SK-N-MC (cell line): ENCODE measurements at regions not wholly inside any gene's neighbourhood (a gene's known extent, or its start where the extent isn't known, plus 50 kb on each side); places are given as distances from the start of the nearest gene placed in this dataset.
A peak's percentile ranks its signal among the peaks of the same experiment; 100 is the strongest.

Experiments
- DNase-seq: peaks from one replicate; pipeline ENCODE4 v3.0.0-alpha.2; 2011; ENCODE audit warnings: low read depth, low spot score
- H3K27ac ChIP-seq: fragments of 200-600 bp; sonication (generic); 2 replicates; pipeline ENCODE4 v1.5.1; 2016; ENCODE audit warnings: mixed run types
- H3K36me3 ChIP-seq: fragments of 200-600 bp; sonication (generic); 2 replicates; pipeline ENCODE4 v1.6.1; 2017; ENCODE audit warnings: antibody characterized with exemption, low read length, mixed read lengths; ENCODE audit not compliant: insufficient read depth
- H3K4me3 ChIP-seq: fragments of 200-600 bp; sonication (generic); 2 replicates; pipeline ENCODE4 v1.5.1; 2016
- H3K9ac ChIP-seq: fragments of 200-600 bp; sonication (generic); 2 replicates; pipeline ENCODE4 v1.8.0; 2017; ENCODE audit warnings: mixed run types, mixed read lengths; ENCODE audit not compliant: insufficient read length
- H3K9me3 ChIP-seq: fragments of 200-600 bp; sonication (generic); 2 replicates; pipeline ENCODE4 v1.6.1; 2017; ENCODE audit warnings: low read depth, mild to moderate bottlenecking, antibody characterized with exemption, low read length, moderate library complexity, mixed read lengths
- EZH2 ChIP-seq: fragments of 200-600 bp; sonication (generic); IDR thresholded peaks from one replicate; pipeline ENCODE4 v1.6.1; 2017; ENCODE audit warnings: antibody characterized with exemption
- FOXP2 ChIP-seq: optimal IDR thresholded peaks from 2 replicates; pipeline ENCODE3; 2011; ENCODE audit warnings: mild to moderate bottlenecking, moderate library complexity; ENCODE audit not compliant: insufficient read depth; ENCODE audit errors: extremely low read length, control extremely low read depth
- POLR2AphosphoS5 ChIP-seq: IDR thresholded peaks from 2 replicates; pipeline ENCODE4 v1.6.1; 2012; ENCODE audit warnings: mild to moderate bottlenecking, low read depth, low read length, borderline replicate concordance

GRCh38 chr3:152557302-152557999, 277.5 kb upstream of the P2RY1 start:
- H3K9me3 ChIP-seq = no peaks in the 10 kb centered on the region
- no peak overlapping the region for H3K27ac ChIP-seq
- DNase-seq = no peak
- H3K9ac ChIP-seq = no peak overlapping the region
- no peak overlapping the region for H3K4me3 ChIP-seq
- H3K36me3 ChIP-seq = no peaks in the 10 kb centered on the region
- TF ChIP-seq FOXP2 (no peak), POLR2AphosphoS5 (no peak), EZH2 (no peak)

DNA sequence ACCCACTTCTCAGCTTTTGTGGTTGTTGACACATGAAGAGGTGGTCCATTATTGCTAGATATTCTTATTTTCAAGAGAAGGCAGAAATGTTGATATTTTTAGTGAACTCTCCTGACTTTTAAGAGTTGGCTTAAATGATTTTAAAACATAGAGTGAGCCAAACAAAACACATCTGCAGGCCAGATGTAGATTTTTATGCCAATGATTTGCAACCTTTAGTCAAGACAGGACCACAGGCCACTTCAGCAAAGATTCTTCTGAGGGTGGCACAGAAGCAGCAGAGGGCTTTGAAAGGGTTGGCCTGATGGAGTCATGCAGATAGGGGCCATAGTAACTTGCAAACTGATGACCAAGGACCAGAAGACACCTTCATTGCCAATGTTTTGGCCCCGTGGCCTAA, 276.5 kb upstream of the P2RY1 start:
- no peak for DNase-seq
- Histone ChIP-seq H3K9me3 (no peaks in the 10 kb centered on the region), H3K9ac (no peak overlapping the region), H3K27ac (no peak overlapping the region), H3K4me3 (no peak overlapping the region), H3K36me3 (no peaks in the 10 kb centered on the region)
- no peak for TF ChIP-seq EZH2
- TF ChIP-seq FOXP2 = no peak
- no peak for TF ChIP-seq POLR2AphosphoS5

GRCh38 chr3:152559246-152559645, 275.7 kb upstream of the P2RY1 start:
- H3K36me3 ChIP-seq = no peaks in the 10 kb centered on the region
- TF ChIP-seq POLR2AphosphoS5 = no peak
- TF ChIP-seq FOXP2 = no peak
- TF ChIP-seq EZH2 = no peak
- H3K4me3 ChIP-seq = no peak overlapping the region
- no peak overlapping the region for H3K9ac ChIP-seq
- H3K9me3 ChIP-seq = no peaks in the 10 kb centered on the region
- DNase-seq = no peak
- no peak overlapping the region for H3K27ac ChIP-seq

- H3K36me3 ChIP-seq = no peaks in the 10 kb centered on the region
- no peak for DNase-seq
Measured at GRCh38 chr3:152564459-152564858, 270.5 kb upstream of the P2RY1 start.

DNA sequence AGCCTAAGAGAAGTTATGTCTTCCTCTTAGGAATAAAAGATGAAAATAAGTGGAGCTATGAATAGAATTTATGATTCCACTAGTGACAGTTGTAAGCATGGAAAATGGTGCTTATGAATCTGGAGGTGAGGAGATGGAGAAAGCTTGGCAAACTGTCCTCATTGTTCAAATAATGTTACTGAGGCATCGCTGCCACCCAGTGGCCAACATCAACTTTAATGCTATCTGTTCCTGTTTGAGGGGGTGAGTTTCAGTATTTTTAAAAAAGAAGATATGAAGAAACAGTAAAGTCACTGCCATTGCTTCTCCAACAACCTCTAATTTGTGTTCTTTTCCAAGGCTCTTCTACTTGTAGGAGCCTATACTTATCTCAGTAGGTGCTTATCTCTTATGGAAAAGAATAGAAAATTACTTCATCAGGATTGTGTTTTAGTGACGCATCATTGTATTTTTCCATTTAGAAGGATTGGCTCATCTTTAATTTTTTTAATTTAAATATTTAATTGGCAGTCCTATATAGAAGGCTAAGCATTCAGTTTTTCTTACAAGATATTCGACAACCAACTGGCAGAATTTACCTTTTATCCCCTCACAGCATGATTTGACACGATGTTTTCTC, 260.4 kb upstream of the P2RY1 start:
- peak; percentile 73 for DNase-seq
- H3K9ac ChIP-seq = no peak overlapping the region

More at GRCh38 chr3:152564459-152564858, 270.5 kb upstream of the P2RY1 start:
- Histone ChIP-seq H3K9ac (no peak overlapping the region), H3K4me3 (no peak overlapping the region), H3K9me3 (no peaks in the 10 kb centered on the region), H3K27ac (no peak overlapping the region)
- no peak for TF ChIP-seq FOXP2

GRCh38 chr3:152578769-152579168, 256.2 kb upstream of the P2RY1 start:
- H3K4me3 ChIP-seq = no peak overlapping the region
- TF ChIP-seq FOXP2 (no peak), EZH2 (no peak), POLR2AphosphoS5 (no peak)
- no peaks in the 10 kb centered on the region for H3K9me3 ChIP-seq
- H3K27ac ChIP-seq = no peak overlapping the region
- no peak overlapping the region for H3K9ac ChIP-seq
- H3K36me3 ChIP-seq = no peaks in the 10 kb centered on the region
- DNase-seq = no peak

More for the DNA sequence above, 260.4 kb upstream of the P2RY1 start:
- no peak for TF ChIP-seq FOXP2
- no peak for TF ChIP-seq POLR2AphosphoS5
- TF ChIP-seq EZH2 = no peak
- Histone ChIP-seq H3K36me3 (no peaks in the 10 kb centered on the region), H3K4me3 (no peak overlapping the region), H3K9me3 (no peaks in the 10 kb centered on the region), H3K27ac (no peak overlapping the region)

DNA sequence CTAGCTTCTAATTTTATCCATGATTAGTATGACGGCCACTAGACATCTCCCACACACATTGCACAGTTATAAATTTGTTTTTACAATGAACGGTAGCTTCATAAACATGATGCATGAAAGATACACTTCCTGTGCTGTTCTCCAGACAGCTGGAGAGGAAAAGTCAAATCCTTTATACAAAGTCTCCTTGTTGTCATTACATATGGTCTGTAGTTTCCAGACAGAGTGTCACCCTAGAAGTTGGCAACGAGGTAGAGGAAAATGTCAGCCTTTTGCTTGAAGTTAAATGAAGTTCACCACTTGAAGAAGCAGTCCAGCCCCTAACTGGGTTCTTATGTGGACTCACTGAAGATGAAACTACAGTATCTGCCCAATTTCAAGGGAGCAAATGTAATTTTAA, 253.0 kb upstream of the P2RY1 start:
- Histone ChIP-seq H3K36me3 (no peaks in the 10 kb centered on the region), H3K9me3 (no peaks in the 10 kb centered on the region), H3K4me3 (no peak overlapping the region), H3K27ac (no peak overlapping the region), H3K9ac (no peak overlapping the region)
- DNase-seq = no peak
- TF ChIP-seq FOXP2 = no peak
- TF ChIP-seq EZH2 = no peak

DNA sequence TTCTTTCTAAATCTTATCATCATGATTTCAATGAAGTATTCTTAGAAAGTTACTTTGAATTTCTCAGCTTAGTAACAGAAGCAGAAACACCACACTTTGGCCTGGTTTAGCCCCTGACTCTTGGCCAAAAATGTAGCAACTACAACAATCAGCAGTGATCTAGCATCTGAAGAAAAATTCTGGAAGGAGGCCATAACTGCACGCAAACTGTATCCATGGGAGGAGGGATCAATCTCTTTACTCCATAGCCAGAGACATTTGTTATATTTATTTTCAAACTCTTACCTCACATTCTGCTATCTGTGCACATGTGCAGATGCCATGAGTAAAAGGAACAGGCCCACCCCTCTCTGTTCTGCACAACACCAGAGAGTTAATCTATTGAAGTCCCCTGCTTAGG, 251.0 kb upstream of the P2RY1 start:
- no peak for DNase-seq
- no peaks in the 10 kb centered on the region for H3K36me3 ChIP-seq
- TF ChIP-seq EZH2 (no peak), FOXP2 (no peak), POLR2AphosphoS5 (no peak)
- H3K9me3 ChIP-seq = no peaks in the 10 kb centered on the region
- no peak overlapping the region for H3K9ac ChIP-seq
- H3K27ac ChIP-seq = no peak overlapping the region
- no peak overlapping the region for H3K4me3 ChIP-seq

DNA sequence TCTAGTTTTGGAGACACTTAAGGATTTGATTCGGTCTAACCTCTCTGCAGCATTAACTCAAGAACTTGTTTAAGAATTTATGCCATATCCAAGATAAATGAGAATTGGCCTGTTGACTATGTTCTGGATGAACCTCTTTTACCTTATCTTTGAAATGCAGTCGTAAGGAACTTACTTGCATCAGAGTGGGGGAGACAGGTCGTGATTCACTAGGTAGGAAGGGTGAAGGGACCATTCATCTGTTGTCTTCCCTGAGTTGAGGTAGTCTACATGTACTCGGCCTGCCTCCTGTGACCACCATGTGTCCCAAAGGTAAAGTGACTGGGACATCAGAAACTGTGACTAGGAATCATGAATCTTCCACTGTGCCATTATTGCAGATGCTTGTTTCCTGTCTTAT, 248.0 kb upstream of the P2RY1 start:
- H3K4me3 ChIP-seq = no peak overlapping the region
- no peak for DNase-seq
- no peak overlapping the region for H3K9ac ChIP-seq
- H3K27ac ChIP-seq = no peak overlapping the region
- TF ChIP-seq POLR2AphosphoS5 = no peak
- no peak for TF ChIP-seq EZH2
- no peak for TF ChIP-seq FOXP2
- no peaks in the 10 kb centered on the region for H3K9me3 ChIP-seq
- no peaks in the 10 kb centered on the region for H3K36me3 ChIP-seq
